Fibroblast of lung (primary cell): ENCODE measurements at regions not wholly inside any gene's neighbourhood (a gene's known extent, or its start where the extent isn't known, plus 50 kb on each side); places are given as distances from the start of the nearest gene placed in this dataset.

Source experiments
- CTCF ChIP-seq, 2 donors: IDR thresholded peaks in 1 of 2; conservative IDR thresholded peaks in 1 of 2; 1 replicate in 1 of 2; 2 replicates in 1 of 2; pipeline ENCODE4 v1.5.1; 2011 to 2012; ENCODE audit warnings: low read length in 2 of 2, control low read depth in 1 of 2, inconsistent platforms in 1 of 2, low read depth in 1 of 2, mild to moderate bottlenecking in 1 of 2
- EZH2 ChIP-seq: IDR thresholded peaks from 2 replicates; pipeline ENCODE4 v1.5.1; 2012; ENCODE audit warnings: low read length, control low read depth, mild to moderate bottlenecking; ENCODE audit errors: missing control alignments

- TF ChIP-seq CTCF (conservative IDR thresholded peaks at IDR 0.05 in 1 of 2, IDR thresholded peaks at IDR 0.05 in 1 of 2; ENCODE audit: low read depth in 1 of 2, low read length in 2 of 2) (no peak), EZH2 (no peak)
Observed at GRCh38 chr17:73748508-73748907, 104.3 kb upstream of the SDK2 start.
